Neural cell (in vitro differentiated cells): ENCODE measurements at regions not wholly inside any gene's neighbourhood (a gene's known extent, or its start where the extent isn't known, plus 50 kb on each side); places are given as distances from the start of the nearest gene placed in this dataset.

Source experiments
- EP300 ChIP-seq: fragments of 450-650 bp; conservative IDR thresholded peaks from 2 replicates; pipeline ENCODE4 v1.6.1; 2014; ENCODE audit warnings: antibody characterized with exemption, mild to moderate bottlenecking, moderate library complexity; ENCODE audit not compliant: poor library complexity, severe bottlenecking
- EZH2 ChIP-seq: fragments of 200-600, 300-800 bp; shearing (Covaris generic), sonication (generic); IDR thresholded peaks from 2 replicates; pipeline ENCODE4 v1.6.1; 2014; ENCODE audit warnings: antibody characterized with exemption, low read length, borderline replicate concordance, mild to moderate bottlenecking; ENCODE audit not compliant: insufficient read depth, poor library complexity, severe bottlenecking
- MXI1 ChIP-seq: fragments of 450-650 bp; conservative IDR thresholded peaks from 2 replicates; pipeline ENCODE4 v1.6.1; 2014; ENCODE audit warnings: antibody characterized with exemption, mild to moderate bottlenecking; ENCODE audit not compliant: poor library complexity, severe bottlenecking
- POLR2AphosphoS5 ChIP-seq: IDR thresholded peaks from 2 replicates; pipeline ENCODE4 v1.6.1; 2012
- RAD21 ChIP-seq: fragments of 450-650 bp; conservative IDR thresholded peaks from 2 replicates; pipeline ENCODE4 v1.6.1; 2014; ENCODE audit warnings: antibody characterized with exemption, mild to moderate bottlenecking, moderate library complexity
- TAF1 ChIP-seq: IDR thresholded peaks from 2 replicates; pipeline ENCODE4 v1.6.1; 2012; ENCODE audit warnings: low read depth
- TF ChIP-seq, protein P1 (sequence below): fragments of 450-650 bp; IDR thresholded peaks from 2 replicates; pipeline ENCODE4 v1.5.1; 2014; ENCODE audit warnings: antibody characterized with exemption, mild to moderate bottlenecking, moderate library complexity; ENCODE audit not compliant: poor library complexity, severe bottlenecking
- TF ChIP-seq, protein P2 (sequence below): IDR thresholded peaks from 2 replicates; pipeline ENCODE4 v1.6.1; 2012; ENCODE audit warnings: borderline replicate concordance

DNA sequence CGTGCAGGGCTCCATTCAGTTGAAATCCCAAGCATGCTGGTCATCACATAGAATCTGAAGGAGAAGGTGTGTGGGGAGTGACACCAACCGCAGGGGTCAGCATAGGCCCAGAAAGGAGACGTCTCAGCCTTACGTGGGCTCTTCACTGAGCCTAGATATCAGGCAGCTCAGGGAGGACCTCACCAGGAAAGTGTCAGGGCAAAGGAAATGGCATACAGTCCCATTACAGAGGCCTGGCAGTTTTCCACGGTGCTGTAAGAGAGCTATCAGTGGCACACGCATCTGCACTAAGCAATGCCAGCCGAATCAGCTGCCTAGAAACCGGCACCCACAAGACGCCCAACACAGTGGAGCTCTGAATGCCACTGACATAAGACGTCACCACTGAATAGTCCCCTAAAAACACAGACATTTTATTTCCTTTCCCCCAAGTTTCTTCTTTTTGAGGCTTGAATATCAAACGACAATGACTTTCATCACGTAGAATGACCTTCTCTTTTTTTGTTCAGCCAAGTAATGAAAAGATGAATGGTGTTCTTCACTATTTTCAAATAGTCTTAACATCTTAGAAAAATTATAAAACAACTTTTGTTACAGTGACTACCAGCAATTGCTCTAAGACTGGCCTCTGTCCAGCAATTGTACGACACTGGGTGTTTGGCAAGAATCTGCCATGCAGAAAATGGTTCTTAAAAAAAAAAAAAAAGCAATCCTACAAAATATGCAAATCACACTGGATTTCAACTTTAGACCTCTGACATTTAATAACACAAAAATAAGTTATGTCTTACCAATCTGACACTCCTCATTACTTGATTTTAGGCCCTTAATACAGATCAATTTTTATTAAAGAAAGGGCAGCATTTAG lies 88.9 kb upstream of the FOXQ1 start:
- TF ChIP-seq, protein P1, sequence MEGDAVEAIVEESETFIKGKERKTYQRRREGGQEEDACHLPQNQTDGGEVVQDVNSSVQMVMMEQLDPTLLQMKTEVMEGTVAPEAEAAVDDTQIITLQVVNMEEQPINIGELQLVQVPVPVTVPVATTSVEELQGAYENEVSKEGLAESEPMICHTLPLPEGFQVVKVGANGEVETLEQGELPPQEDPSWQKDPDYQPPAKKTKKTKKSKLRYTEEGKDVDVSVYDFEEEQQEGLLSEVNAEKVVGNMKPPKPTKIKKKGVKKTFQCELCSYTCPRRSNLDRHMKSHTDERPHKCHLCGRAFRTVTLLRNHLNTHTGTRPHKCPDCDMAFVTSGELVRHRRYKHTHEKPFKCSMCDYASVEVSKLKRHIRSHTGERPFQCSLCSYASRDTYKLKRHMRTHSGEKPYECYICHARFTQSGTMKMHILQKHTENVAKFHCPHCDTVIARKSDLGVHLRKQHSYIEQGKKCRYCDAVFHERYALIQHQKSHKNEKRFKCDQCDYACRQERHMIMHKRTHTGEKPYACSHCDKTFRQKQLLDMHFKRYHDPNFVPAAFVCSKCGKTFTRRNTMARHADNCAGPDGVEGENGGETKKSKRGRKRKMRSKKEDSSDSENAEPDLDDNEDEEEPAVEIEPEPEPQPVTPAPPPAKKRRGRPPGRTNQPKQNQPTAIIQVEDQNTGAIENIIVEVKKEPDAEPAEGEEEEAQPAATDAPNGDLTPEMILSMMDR = no peak
- TF ChIP-seq TAF1 = no peak
- TF ChIP-seq POLR2AphosphoS5 = no peak
- no peak for TF ChIP-seq RAD21
- no peak for TF ChIP-seq MXI1
- no peak for TF ChIP-seq EZH2
- TF ChIP-seq, protein P2, sequence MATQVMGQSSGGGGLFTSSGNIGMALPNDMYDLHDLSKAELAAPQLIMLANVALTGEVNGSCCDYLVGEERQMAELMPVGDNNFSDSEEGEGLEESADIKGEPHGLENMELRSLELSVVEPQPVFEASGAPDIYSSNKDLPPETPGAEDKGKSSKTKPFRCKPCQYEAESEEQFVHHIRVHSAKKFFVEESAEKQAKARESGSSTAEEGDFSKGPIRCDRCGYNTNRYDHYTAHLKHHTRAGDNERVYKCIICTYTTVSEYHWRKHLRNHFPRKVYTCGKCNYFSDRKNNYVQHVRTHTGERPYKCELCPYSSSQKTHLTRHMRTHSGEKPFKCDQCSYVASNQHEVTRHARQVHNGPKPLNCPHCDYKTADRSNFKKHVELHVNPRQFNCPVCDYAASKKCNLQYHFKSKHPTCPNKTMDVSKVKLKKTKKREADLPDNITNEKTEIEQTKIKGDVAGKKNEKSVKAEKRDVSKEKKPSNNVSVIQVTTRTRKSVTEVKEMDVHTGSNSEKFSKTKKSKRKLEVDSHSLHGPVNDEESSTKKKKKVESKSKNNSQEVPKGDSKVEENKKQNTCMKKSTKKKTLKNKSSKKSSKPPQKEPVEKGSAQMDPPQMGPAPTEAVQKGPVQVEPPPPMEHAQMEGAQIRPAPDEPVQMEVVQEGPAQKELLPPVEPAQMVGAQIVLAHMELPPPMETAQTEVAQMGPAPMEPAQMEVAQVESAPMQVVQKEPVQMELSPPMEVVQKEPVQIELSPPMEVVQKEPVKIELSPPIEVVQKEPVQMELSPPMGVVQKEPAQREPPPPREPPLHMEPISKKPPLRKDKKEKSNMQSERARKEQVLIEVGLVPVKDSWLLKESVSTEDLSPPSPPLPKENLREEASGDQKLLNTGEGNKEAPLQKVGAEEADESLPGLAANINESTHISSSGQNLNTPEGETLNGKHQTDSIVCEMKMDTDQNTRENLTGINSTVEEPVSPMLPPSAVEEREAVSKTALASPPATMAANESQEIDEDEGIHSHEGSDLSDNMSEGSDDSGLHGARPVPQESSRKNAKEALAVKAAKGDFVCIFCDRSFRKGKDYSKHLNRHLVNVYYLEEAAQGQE = no peak
- TF ChIP-seq EP300 = no peak
